Activated CD4-positive, alpha-beta T cell treated with anti-CD3 and anti-CD28 coated beads, Interleukin-2, amount 50 U/mL, for 1 hour (primary cell): ENCODE measurements at regions not wholly inside any gene's neighbourhood (a gene's known extent, or its start where the extent isn't known, plus 50 kb on each side); places are given as distances from the start of the nearest gene placed in this dataset.

Experiments used
- DNase-seq: peaks from one replicate; pipeline ENCODE4 v3.0.0-alpha.2; 2020

GRCh38 chr4:28558895-28559294 lies 1698.3 kb downstream of the STIM2 start:
- no peak for DNase-seq

- no peak for DNase-seq
Measured at GRCh38 chr4:28562913-28563312, 1702.3 kb downstream of the STIM2 start.

- DNase-seq = no peak
Measured at GRCh38 chr4:28565396-28565795, 1704.8 kb downstream of the STIM2 start.

GRCh38 chr4:28600958-28601357 lies 1740.3 kb downstream of the STIM2 start:
- no peak for DNase-seq

GRCh38 chr4:28621591-28621990 lies 1761.0 kb downstream of the STIM2 start:
- no peak for DNase-seq

- DNase-seq = no peak
Measured at GRCh38 chr4:28636971-28637370, 1776.3 kb downstream of the STIM2 start.

GRCh38 chr4:28639747-28640146 lies 1779.1 kb downstream of the STIM2 start:
- no peak for DNase-seq

- DNase-seq = no peak
Measured at GRCh38 chr4:28654618-28655017, 1794.0 kb downstream of the STIM2 start.

- DNase-seq = no peak
Measured at GRCh38 chr4:28665306-28665705, 1804.7 kb downstream of the STIM2 start.

- DNase-seq = no peak
Measured at GRCh38 chr4:28675582-28675981, 1814.9 kb downstream of the STIM2 start.

- DNase-seq = no peak
Measured at GRCh38 chr4:28677808-28678207, 1817.2 kb downstream of the STIM2 start.

- DNase-seq = no peak
Measured at GRCh38 chr4:28682847-28683246, 1822.2 kb downstream of the STIM2 start.

- DNase-seq = no peak
Measured at GRCh38 chr4:28686618-28687017, 1826.0 kb downstream of the STIM2 start.

GRCh38 chr4:28690890-28691289 lies 1830.2 kb downstream of the STIM2 start:
- DNase-seq = no peak

GRCh38 chr4:28702571-28702970 lies 1841.9 kb downstream of the STIM2 start:
- DNase-seq = no peak

GRCh38 chr4:28709891-28710290 lies 1849.2 kb downstream of the STIM2 start:
- no peak for DNase-seq

- DNase-seq = no peak
Measured at GRCh38 chr4:28723371-28723770, 1862.7 kb downstream of the STIM2 start.

- DNase-seq = no peak
Measured at GRCh38 chr4:28724239-28724638, 1863.6 kb downstream of the STIM2 start.

- DNase-seq = no peak
Measured at GRCh38 chr4:28730304-28730703, 1869.7 kb downstream of the STIM2 start.

GRCh38 chr4:28744066-28744465 lies 1883.4 kb downstream of the STIM2 start:
- no peak for DNase-seq

GRCh38 chr4:28754376-28754775 lies 1893.7 kb downstream of the STIM2 start:
- DNase-seq = no peak

- DNase-seq = no peak
Measured at GRCh38 chr4:28755081-28755480, 1894.4 kb downstream of the STIM2 start.

GRCh38 chr4:28759064-28759463 lies 1898.4 kb downstream of the STIM2 start:
- no peak for DNase-seq

GRCh38 chr4:28760003-28760402 lies 1899.4 kb downstream of the STIM2 start:
- no peak for DNase-seq

- no peak for DNase-seq
Measured at GRCh38 chr4:28772066-28772465, 1911.4 kb downstream of the STIM2 start.

- no peak for DNase-seq
Measured at GRCh38 chr4:28772788-28773187, 1912.1 kb downstream of the STIM2 start.
